GM19455 (cell line): ENCODE measurements at regions not wholly inside any gene's neighbourhood (a gene's known extent, or its start where the extent isn't known, plus 50 kb on each side); places are given as distances from the start of the nearest gene placed in this dataset.

Experiments
- ATAC-seq: cut with Tn5 transposase; IDR thresholded peaks from one replicate; pipeline ENCODE4 v1.9.1; 2021; ENCODE audit not compliant: unreplicated experiment

DNA sequence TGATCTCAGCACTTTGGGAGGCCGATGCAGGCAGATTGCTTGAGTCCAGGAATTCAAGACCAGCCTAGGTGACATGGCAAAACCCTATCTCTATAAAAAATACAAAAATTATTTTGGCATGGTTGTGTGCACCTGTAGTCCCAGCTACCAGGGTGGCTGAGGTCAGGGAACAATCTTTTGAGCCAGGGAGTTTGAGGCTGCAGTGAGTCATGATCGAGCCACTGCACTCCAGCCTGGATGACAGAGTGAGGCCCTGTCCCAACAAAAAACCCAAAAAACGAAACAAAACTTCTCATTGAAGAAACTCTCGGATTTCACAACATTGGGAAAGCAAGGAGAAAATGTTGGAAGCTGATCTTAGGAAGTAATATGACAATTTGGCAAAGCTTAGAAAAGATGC lies 317.3 kb upstream of the MGAT5 start:
- no peak for ATAC-seq

DNA sequence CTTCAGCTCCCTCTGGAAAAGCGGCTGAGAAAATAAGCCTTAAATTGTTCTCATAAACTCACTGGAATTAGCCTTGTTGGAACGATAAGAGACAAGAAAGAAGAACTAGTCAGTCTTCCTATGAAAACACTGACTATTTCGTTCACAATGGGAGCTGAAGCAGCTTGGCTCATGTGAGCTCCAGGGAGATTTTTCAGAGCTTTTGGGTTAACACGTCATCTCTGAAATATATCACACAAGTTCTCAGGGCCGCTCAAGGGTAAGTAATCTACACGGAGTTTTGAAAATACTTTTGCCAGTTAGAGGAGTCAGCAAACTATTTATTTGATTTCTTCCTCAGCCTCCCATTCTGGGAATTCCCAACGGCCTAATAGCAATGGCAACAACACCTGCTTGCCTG lies 316.2 kb upstream of the MGAT5 start:
- no peak for ATAC-seq

DNA sequence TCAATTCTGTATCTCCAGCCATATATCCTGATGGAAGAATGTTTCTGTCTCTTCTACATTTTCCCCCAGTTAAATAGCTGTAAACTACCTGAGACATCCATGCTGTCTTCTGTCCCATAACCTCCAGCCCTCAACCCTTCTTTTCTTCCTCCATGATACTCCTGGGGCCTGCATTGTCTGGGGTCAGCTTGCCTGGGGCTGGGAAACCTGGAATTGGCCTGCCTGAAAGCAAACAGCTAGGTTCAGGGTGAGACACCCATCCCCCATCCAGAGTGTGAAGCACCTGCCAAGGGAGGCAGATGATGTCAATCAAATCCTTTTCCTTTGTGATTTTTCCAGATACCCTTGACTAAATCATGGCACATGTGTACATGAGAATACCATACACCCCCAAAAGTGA lies 313.7 kb upstream of the MGAT5 start:
- ATAC-seq: no peak

DNA sequence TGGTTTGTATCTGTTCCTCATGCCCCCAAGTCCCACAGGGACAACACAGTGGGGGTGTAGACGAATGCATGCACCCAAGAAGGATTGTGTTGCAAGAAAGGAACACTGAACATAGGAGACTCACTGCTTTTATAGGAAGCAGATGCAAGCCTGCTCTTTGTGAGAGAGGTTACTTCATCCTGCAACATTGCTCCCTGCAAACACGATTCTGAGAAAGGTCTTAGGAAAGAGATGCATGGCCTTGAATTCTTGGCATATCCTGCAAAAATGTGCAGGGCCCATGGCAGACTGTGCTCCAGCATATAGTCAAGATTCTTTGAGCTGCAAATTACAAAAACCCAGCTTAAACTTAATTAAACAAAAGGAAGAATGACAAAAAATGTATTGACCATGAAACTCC lies 312.2 kb upstream of the MGAT5 start:
- no peak for ATAC-seq

DNA sequence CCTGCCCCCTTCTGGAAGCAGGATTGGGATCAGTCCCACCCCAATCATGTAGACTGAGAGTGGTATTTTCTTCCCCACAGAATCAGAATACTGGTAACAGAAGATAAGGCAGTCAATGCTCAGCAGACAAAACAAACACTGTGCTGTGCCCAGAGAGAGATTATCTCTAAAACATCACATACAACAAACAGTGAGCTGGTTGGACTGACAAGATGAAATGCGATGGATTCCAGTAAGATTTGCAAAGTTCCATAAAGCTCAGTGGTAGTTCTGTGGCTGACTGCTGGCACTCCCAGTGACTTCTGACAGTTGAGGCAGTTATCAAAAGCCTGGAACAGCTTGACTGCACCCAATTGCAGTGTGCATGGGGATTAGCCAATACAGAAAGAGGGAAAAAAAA lies 311.5 kb upstream of the MGAT5 start:
- ATAC-seq: no peak

DNA sequence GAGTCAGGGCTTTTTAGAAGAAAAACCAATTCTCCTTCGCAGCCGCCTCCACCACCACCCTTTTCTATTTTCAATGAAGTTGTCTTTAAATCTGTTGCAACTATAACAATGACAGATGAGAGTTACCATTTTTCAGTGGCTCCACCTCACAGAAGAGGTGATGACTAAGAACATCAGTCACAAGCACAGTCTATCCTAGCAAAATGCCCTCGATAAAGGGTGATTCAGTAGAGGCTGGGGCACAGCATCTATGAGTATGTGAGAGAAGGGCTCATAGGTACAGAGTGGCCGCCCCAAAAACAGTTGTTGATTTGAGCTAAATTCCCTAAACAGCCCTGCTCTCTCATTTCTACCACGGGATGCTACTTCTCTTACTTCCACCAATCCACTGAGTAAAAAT lies 310.8 kb upstream of the MGAT5 start:
- no peak for ATAC-seq

DNA sequence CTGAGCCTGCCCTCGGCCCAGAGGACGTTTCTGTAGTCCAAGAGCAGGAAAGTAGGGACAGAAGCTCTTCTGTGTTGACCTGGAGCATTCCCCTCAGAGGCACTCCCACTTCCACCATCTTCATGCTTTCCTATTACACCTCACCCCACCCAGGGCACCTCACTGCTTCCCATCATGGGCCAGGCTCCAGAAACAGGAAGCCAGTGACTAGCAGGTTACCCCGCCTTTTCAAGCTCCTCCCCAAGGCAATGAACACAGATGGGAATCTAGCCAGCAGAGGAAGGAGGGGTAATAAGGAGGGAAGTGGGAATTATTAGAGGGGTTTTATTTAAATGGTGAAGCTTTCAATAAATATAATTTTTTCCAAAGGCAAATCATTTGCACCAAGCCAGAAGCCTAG lies 308.8 kb upstream of the MGAT5 start:
- ATAC-seq: no peak

DNA sequence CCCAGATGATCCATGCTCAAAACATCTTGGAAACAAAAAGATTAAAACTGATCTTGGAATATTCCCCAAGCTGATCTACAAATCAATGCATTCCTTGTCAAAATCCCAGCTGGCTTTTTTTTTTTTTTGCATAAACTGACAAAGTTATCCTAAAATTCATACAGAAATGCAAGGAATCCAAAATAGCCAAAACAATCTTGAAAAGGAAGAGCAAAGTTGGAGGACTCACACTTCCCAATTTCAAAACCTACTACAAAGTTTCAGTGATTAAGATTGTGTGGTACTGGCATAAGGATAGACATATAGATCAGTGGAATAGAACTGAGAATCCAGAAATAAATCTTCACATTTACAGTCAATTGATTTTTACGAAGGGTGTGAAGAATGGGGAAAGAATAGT lies 306.8 kb upstream of the MGAT5 start:
- no peak for ATAC-seq

DNA sequence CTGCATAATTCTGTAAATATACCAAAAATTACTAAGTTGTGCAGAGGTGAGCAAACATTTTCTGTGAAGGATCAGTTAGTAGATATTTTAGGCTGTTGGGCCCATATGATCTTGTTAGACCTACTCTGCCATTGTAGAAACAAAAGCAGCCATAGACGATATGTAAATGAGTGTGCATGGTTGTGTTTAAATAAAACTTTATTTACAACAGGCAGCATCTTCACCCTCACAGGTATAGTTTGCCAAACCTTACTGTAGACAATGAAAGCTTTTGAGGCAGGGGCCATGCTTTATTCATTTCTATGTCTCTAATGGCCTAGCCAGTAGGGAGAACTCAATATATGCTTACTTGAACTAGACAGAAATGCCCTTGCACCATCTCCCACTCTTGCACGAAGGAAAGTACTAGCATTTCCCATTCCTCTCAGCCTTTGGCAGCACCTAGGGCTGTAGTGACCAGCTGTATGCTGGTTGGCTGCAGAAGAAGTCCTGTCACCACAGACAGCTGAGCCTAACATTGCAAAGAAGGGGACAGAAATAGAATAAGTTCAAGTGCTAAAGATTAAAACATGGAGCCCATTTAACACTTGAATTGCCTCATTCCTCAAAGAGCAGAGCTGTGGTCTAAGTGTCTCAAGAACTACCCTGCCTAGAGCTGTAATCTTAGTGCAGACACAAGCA lies 305.1 kb upstream of the MGAT5 start:
- ATAC-seq: no peak

DNA sequence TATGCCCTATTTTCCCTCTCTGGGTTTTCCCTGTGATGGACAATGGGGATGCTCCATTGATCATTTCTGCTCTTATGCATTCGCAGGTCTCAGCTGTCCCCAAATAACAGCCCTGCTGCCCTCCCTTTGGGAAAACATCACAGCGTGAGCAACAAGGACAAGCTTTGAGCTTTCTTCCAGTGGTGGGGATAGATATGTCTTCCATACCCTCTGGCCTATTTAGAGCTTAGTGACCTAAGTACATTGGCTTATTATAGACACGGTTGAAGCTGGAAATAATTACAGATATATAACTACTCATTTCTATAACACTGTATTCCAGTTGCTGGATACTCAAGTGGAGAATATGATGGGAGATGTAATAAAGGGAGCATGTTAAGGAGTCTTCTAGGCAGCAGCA lies 304.3 kb upstream of the MGAT5 start:
- ATAC-seq: no peak

DNA sequence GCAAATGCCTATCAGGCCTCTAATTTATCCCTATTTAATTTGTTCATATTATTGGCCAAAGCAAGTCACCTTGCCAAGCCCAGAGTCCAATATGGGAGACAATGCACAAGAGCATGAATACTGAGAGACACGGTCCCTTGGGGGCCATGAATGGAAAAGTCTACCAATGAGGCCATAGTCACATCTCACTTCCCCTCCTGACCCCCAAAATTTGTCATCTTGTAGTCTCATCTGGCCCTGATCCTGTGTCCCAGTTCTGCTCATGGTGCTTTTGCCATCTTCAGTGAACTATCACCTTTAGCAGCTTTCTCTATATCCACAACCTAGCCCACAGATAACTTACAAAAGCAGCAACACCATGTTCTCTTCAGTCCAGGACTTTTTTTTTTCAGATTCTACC lies 302.7 kb upstream of the MGAT5 start:
- ATAC-seq: no peak

DNA sequence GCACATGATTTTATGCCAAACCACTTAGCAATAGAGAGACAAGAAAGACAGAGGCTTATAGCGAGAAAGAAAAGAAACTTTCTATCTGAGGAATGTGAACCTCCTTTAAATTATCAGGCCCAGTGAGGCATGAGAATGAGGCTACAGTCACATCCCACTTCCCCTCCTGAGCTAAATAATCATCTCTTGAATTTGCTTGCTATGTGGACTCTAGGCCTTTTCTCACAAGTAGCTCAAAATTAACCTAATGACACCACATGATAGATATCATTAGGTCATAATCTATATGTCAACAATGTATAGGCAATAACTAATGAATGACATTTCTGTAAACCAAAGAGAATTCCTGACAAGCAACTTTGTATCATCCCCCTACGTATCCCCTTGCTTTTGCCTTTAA lies 301.5 kb upstream of the MGAT5 start:
- ATAC-seq: peak; percentile 57

DNA sequence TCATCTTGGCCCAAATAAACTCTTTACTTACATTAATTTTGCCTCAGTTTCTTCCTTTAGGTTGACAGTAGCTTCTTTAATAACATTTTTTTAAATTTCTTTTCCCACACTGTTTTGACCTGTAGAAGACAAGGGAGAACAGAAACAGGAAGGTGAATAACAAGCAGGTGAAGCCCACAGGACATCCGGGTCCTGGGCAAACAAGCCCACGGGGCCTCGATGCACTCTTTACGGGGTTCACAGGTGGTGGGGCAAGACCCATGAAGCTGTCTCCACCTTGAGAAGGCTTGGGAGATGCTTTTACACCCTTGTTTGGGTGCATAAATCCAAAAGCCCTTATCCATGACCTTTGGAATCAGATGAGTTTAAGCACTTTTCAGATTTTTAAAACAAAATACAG lies 301.0 kb upstream of the MGAT5 start:
- peak; percentile 31 for ATAC-seq

DNA sequence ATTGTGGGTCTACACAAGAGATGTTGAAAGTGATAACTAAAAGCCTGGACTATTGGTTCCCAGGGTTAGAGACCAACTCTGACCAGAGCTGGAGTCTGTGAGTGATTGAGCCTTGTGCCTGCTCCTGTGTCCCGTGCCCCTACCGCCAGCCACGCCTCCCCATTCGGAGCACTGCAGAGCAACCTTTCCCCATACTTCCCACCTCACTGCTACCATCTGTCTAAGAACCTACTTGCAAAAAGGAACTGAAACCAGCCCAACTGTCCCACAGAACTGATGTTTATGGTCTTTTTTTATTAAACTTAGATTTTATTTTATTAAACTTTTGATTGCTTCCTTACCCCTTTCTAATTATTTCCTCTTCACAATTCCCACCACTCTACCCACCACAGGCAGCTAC lies 300.3 kb upstream of the MGAT5 start:
- peak; percentile 40 for ATAC-seq

DNA sequence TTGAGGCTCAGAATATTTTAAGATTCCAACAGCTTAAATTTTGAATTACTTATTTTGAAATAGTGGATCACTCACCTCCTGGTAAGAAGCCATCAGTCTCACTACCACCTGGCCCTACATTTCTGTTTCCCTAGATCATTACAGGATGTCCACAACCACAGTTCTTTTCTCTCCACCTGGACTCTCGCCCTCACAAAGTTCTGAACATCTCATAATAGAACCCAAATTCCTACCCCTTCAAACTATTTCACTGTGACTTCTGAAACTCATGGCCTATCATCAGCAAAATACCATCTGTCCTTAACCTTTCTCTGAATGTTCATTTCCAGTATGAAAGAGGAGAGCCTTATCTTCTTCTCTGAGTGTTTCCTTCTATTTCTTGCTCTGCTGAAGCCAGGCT lies 299.2 kb upstream of the MGAT5 start:
- ATAC-seq: no peak

DNA sequence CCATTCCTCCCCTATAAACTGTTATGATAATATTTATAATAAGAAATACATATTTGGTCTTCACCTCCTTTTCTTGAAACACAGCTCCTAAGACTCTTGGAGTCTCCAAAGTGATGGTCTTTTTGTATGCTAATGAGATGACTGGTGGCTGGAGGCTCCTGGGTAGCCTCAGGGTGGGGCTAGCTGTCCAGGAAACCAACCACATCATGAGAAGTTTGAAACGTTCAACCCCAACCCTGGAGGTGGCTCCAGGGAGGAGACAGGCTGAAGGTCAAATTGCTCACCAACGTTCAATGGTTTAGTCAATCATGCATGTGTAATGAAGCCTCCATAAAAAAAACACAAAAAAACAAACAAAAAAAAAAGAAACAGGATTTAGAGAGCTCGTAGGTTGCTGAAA lies 298.7 kb upstream of the MGAT5 start:
- no peak for ATAC-seq

DNA sequence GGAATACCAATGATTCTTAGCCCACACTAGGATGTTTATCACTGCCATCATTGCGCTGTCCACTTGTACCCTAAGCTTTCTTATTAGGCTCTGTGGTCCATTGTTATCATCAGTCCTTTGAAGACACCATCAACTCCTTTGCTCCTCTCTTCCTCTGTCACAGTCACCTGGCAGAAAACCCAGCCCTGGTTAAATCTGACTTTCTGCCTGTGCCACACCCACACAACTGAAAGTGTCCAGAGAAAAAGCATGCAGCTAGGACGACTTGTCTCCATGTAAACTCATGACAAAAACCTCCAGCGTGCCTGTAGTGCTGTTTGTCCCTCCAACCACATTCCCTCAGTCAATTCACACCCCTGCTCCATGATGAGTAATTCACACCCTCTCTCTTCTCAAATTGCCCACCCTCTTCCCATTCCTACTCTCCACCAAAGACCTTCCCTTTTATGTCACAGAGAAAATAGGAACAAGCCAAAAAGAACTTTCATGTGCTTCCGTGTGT lies 297.4 kb upstream of the MGAT5 start:
- no peak for ATAC-seq

DNA sequence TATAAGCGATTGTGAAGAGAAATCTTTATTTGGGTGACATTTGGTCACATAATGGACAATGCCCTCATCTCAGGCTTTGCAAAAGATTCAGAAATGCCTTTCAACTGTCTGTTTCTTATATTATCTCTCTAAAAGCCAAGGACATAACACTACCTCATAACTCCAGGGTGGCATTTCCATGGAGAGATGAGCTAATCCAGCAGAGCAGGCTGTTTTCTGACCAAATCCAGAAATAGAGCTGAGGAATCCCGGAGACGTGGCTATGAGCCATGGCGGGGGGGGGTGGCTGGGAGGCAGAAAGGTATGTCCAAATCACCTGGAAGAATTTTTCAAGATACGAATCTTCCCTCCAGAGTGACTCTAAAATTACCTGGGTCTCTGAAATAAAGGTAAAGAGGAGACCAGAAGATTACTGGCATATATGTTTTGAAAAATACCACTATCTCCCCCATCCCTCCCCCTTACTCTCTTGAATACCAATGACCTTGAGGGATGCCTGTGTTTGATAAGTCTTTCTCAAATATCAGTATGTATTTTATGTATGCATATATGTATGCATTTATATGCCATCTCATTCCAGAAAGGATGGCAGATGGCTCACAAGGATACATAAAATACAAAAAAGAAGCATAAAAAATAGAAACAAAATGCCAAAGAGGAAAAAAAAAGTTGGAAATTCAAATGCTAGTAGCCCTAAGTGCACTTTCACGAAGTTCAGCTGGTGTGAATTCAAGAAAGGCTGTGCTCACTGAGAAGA lies 296.0 kb upstream of the MGAT5 start:
- ATAC-seq: no peak

DNA sequence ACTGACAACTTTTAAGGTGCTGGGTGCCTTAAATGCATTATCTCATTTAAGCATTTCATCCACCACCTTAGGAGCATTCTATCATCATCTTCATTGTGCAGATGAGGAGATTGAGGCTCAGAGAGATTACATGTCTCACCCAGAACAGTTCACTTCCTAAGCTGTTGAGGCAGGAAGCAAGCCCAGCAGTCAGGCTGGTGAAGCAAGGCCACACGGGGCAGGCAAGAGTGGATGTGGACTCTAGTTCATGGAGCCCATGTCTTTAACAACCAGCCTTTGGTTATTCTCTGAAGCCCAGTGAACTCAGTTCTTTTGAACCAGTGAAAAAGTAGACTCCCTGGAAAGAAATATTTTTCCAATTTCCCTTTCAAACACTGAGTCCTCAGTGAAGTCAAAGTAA lies 294.8 kb upstream of the MGAT5 start:
- ATAC-seq: no peak

DNA sequence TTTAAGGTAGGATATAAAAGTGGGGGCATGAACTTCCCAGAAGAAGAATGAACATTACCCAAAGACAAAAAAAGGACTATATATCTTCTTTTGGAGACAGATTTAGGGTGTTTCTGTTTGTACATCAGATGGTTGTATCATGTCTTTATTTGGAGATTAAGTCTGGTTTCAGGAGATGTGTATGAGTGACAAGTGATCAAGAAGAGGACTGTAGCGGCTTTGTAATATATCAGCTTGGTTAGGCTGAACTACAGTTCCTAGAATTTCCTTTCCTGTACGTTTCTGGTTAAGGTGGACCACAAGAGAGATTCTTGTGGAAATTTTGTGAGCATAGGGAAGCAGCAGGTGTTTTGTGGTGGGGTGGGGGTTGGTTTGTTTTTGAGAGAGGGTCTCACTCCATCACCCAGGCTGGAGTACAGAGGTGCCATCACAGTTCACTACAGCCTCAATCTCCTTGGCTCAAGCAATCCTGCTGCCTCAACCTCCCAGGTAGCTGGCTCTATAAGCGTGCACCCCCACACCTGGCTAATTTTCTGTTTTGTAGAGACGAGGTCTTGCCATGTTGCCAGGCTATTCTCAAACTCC lies 287.1 kb upstream of the MGAT5 start:
- no peak for ATAC-seq

DNA sequence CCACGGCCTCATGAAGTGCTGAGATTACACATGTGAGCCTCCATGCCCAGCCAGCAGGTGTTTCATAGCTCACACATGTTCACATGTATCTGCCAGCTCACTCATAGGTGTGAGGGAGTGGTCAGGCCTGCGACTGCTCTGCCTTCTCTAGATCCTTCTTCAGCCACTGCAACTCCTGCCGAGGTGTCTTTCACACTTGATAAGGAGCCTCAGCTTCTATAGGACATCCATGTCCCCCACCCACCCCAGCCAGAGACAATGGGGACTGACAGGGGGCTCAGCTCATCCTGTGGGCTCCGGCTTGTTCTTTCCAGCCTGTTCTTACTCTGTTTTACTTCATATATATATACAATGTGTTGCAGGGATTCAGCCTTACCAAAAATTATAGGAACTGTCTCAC lies 286.5 kb upstream of the MGAT5 start:
- no peak for ATAC-seq

DNA sequence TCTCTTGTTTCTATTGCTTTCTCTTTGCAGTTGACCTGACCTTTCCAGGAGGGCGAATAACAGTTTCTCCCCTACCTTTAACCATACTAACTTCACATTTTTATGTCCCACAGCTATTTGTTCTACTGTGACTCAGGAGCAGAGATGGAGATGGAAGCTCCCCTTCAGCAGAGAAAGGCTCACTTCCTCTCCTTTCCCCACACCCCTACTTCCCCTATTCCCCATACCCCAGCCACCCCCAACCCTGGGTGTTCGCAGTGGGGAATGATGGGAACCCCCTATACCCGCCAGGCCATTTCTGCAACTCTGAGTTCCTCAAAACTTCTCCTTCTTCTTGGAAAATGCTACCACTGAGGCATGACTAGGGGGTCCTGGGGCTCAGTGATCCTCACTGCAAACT lies 285.4 kb upstream of the MGAT5 start:
- no peak for ATAC-seq
